ENCODE measurements at regions not wholly inside any gene's neighbourhood (a gene's known extent, or its start where the extent isn't known, plus 50 kb on each side); places are given as distances from the start of the nearest gene placed in this dataset.

- no peak for DNase-seq
These were observed 317.5 kb upstream of the RTL1 start for GRCh38 chr14:101220921-101221510.

- DNase-seq, result no peak
These were observed 318.1 kb upstream of the RTL1 start for GRCh38 chr14:101221549-101222160.

GRCh38 chr14:101222362-101223070 is 319.0 kb upstream of the RTL1 start:
- DNase-seq, result no peak

- DNase-seq, result no peak
These were observed 319.6 kb upstream of the RTL1 start for GRCh38 chr14:101223127-101223526.

- no peak for DNase-seq
These were observed 320.1 kb upstream of the RTL1 start for GRCh38 chr14:101223561-101224162.

- DNase-seq, result no peak
These were observed 321.0 kb upstream of the RTL1 start for GRCh38 chr14:101224356-101225156.

GRCh38 chr14:101225157-101226152 is 321.9 kb upstream of the RTL1 start:
- no peak for DNase-seq

GRCh38 chr14:101226265-101226602 is 322.7 kb upstream of the RTL1 start:
- no peak for DNase-seq

GRCh38 chr14:101226603-101227425 is 323.3 kb upstream of the RTL1 start:
- no peak for DNase-seq

GRCh38 chr14:101227611-101228594 is 324.4 kb upstream of the RTL1 start:
- DNase-seq, result no peak

GRCh38 chr14:101228949-101229541 is 325.5 kb upstream of the RTL1 start:
- no peak for DNase-seq

- DNase-seq, result no peak
These were observed 326.1 kb upstream of the RTL1 start for GRCh38 chr14:101229666-101230065.

GRCh38 chr14:101230161-101230850 is 326.8 kb upstream of the RTL1 start:
- no peak for DNase-seq

GRCh38 chr14:101230851-101231550 is 327.5 kb upstream of the RTL1 start:
- DNase-seq, result no peak

- no peak for DNase-seq
These were observed 328.3 kb upstream of the RTL1 start for GRCh38 chr14:101231828-101232227.

GRCh38 chr14:101232340-101233020 is 328.8 kb upstream of the DIO3 start:
- no peak for DNase-seq

GRCh38 chr14:101233021-101233366 is 328.3 kb upstream of the DIO3 start:
- no peak for DNase-seq

- no peak for DNase-seq
These were observed 327.9 kb upstream of the DIO3 start for GRCh38 chr14:101233391-101233790.

All from stimulated activated CD4-positive, alpha-beta T cell treated with anti-CD3 and anti-CD28 coated beads, Interleukin-4, amount 100 ng/mL, for 4 hours (primary cell).